Testis (tissue), 2 donors: ENCODE measurements at regions not wholly inside any gene's neighbourhood (a gene's known extent, or its start where the extent isn't known, plus 50 kb on each side); places are given as distances from the start of the nearest gene placed in this dataset.

ENCODE experiments used
- DNase-seq: peaks from one replicate; pipeline ENCODE4 v3.0.0-alpha.2; 2019
- H3K27ac ChIP-seq, 2 donors: fragments of 200-600 bp; sonication (generic); one replicate each; pipeline ENCODE4 v1.5.1; 2019
- H3K27me3 ChIP-seq: fragments of 200-600 bp; sonication (generic); one replicate; pipeline ENCODE4 v1.5.1; 2019
- H3K36me3 ChIP-seq: fragments of 200-600 bp; sonication (generic); one replicate; pipeline ENCODE4 v1.5.1; 2017; ENCODE audit warnings: low read depth; ENCODE audit errors: missing control alignments
- H3K4me1 ChIP-seq: fragments of 200-600 bp; sonication (generic); one replicate; pipeline ENCODE4 v1.5.1; 2019
- H3K4me3 ChIP-seq, 2 donors: fragments of 200-600 bp; sonication (generic); one replicate each; pipeline ENCODE4 v1.5.1; 2017 to 2019
- H3K9me3 ChIP-seq: fragments of 200-600 bp; sonication (generic); one replicate; pipeline ENCODE4 v1.5.1; 2017
- POLR2A ChIP-seq: fragments of 450-650 bp; IDR thresholded peaks from one replicate; pipeline ENCODE4 v1.6.1; 2017; ENCODE audit warnings: antibody characterized with exemption, mild to moderate bottlenecking, moderate library complexity
- WGBS, 2 donors: methylation state at CpG; one replicate each; pipeline ENCODE4 v1.1.5; 2018; 5-methylcytosine and 5-hydroxymethylcytosine counted together
- intact Hi-C: fragments of 100-400 bp; cut with DNase I; formaldehyde crosslinking; loops from one replicate; pipeline ENCODE4 v1.15.1; 2023; ENCODE audit warnings: low total_unique reads
- TF ChIP-seq, protein P1 (sequence below), 3 experiments: fragments of 450-650 bp in 2 of 3; fragments of 200-600 bp in 1 of 3; sonication (generic) in 1 of 3; IDR thresholded peaks; one replicate each; pipeline ENCODE4 v1.5.1; 2016 to 2019; ENCODE audit warnings: antibody characterized with exemption in 3 of 3, mild to moderate bottlenecking in 2 of 3, moderate library complexity in 1 of 3

- H3K4me1 ChIP-seq, result no peaks in the 10 kb centered on the region
- no peak overlapping the region for H3K27ac ChIP-seq
- no peaks in the 10 kb centered on the region for H3K27me3 ChIP-seq
- TF ChIP-seq, protein P1, sequence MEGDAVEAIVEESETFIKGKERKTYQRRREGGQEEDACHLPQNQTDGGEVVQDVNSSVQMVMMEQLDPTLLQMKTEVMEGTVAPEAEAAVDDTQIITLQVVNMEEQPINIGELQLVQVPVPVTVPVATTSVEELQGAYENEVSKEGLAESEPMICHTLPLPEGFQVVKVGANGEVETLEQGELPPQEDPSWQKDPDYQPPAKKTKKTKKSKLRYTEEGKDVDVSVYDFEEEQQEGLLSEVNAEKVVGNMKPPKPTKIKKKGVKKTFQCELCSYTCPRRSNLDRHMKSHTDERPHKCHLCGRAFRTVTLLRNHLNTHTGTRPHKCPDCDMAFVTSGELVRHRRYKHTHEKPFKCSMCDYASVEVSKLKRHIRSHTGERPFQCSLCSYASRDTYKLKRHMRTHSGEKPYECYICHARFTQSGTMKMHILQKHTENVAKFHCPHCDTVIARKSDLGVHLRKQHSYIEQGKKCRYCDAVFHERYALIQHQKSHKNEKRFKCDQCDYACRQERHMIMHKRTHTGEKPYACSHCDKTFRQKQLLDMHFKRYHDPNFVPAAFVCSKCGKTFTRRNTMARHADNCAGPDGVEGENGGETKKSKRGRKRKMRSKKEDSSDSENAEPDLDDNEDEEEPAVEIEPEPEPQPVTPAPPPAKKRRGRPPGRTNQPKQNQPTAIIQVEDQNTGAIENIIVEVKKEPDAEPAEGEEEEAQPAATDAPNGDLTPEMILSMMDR (IDR thresholded peaks at IDR 0.05), result no peak
- no peak overlapping the region for H3K4me3 ChIP-seq
- intact Hi-C loops, result no loop called here
- H3K36me3 ChIP-seq, result no peaks in the 10 kb centered on the region
- 89 to 91% methylated on average over 4 of the region's 4 CpGs for WGBS, 2 donors
- no peaks in the 10 kb centered on the region for H3K9me3 ChIP-seq
- no peak for DNase-seq
These were observed 512.1 kb upstream of the MBL2 start for GRCh38 chr10:53284615-53285182.

- 95 to 97% methylated on average over 1 of the region's 1 CpG for WGBS, 2 donors
- no peak overlapping the region for H3K27ac ChIP-seq
- no peaks in the 10 kb centered on the region for H3K4me1 ChIP-seq
- H3K27me3 ChIP-seq, result no peaks in the 10 kb centered on the region
- H3K36me3 ChIP-seq, result no peaks in the 10 kb centered on the region
- intact Hi-C loops, result no loop called here
- TF ChIP-seq, protein P1 (IDR thresholded peaks at IDR 0.05), result no peak
- TF ChIP-seq POLR2A, result no peak
- no peak for DNase-seq
- no peaks in the 10 kb centered on the region for H3K9me3 ChIP-seq
- no peak overlapping the region for H3K4me3 ChIP-seq
These were observed 504.2 kb upstream of the MBL2 start for GRCh38 chr10:53276797-53277196.

GRCh38 chr10:53269482-53269881 is 496.9 kb upstream of the MBL2 start:
- TF ChIP-seq POLR2A, result no peak
- TF ChIP-seq, protein P1 (IDR thresholded peaks at IDR 0.05), result no peak
- Histone ChIP-seq H3K27ac (no peak overlapping the region), H3K9me3 (no peaks in the 10 kb centered on the region), H3K4me1 (no peaks in the 10 kb centered on the region), H3K36me3 (no peaks in the 10 kb centered on the region), H3K27me3 (no peaks in the 10 kb centered on the region), H3K4me3 (no peak overlapping the region)
- DNase-seq, result no peak
- intact Hi-C loops, result no loop called here
- WGBS, 2 donors, result 56 to 68% methylated on average over 2 of the region's 2 CpGs

- Histone ChIP-seq H3K27ac (no peak overlapping the region), H3K4me1 (no peaks in the 10 kb centered on the region), H3K9me3 (no peaks in the 10 kb centered on the region), H3K27me3 (no peaks in the 10 kb centered on the region), H3K4me3 (no peak overlapping the region), H3K36me3 (no peaks in the 10 kb centered on the region)
- TF ChIP-seq POLR2A, result no peak
- TF ChIP-seq, protein P1 (IDR thresholded peaks at IDR 0.05), result no peak
- intact Hi-C loops, result no loop called here
- no peak for DNase-seq
- WGBS, 2 donors, result 63 to 78% methylated on average over 1 of the region's 1 CpG
These were observed 487.6 kb upstream of the MBL2 start for GRCh38 chr10:53260213-53260612.

- Histone ChIP-seq H3K4me3 (no peak overlapping the region), H3K9me3 (no peaks in the 10 kb centered on the region), H3K36me3 (no peaks in the 10 kb centered on the region), H3K4me1 (no peaks in the 10 kb centered on the region), H3K27me3 (no peaks in the 10 kb centered on the region), H3K27ac (no peak overlapping the region)
- intact Hi-C loops, result no loop called here
- TF ChIP-seq POLR2A, result no peak
- TF ChIP-seq, protein P1 (IDR thresholded peaks at IDR 0.05), result no peak
- no peak for DNase-seq
These were observed 484.0 kb upstream of the MBL2 start for GRCh38 chr10:53256623-53257022.
